H1 (cell line): ENCODE measurements at regions not wholly inside any gene's neighbourhood (a gene's known extent, or its start where the extent isn't known, plus 50 kb on each side); places are given as distances from the start of the nearest gene placed in this dataset.

ENCODE experiments used
- CTCF ChIA-PET: fragments of 300-600 bp; sonication (Branson Sonifier 250); formaldehyde crosslinking; loops from one replicate; lab custom pipeline; 2021; ENCODE audit not compliant: partially characterized antibody; lab: Charles Lee
- POLR2A ChIA-PET: fragments of 300-600 bp; sonication (Branson Sonifier 250); formaldehyde crosslinking; loops from one replicate; lab custom pipeline; 2021; ENCODE audit warnings: inconsistent platforms; ENCODE audit not compliant: partially characterized antibody; lab: Charles Lee
- DNase-seq, 2 experiments: peaks; one replicate each; pipeline versions ENCODE4 v3.0.0 to v3.0.0-alpha.2; 2010 to 2022; ENCODE audit warnings: low spot score in 2 of 2, low read depth in 1 of 2, mixed read lengths in 1 of 2
- FAIRE-seq: peaks from 2 replicates; lab custom pipeline; 2011; peaks lifted over from hg19 to GRCh38; lab: Jason Lieb, UNC
- H2AFZ ChIP-seq: 2 replicates; pipeline ENCODE4 v1.8.1; 2012; ENCODE audit warnings: low read length, inconsistent platforms
- H2AK5ac ChIP-seq: 2 replicates; pipeline ENCODE4 v1.6.1; 2013; ENCODE audit warnings: low read depth, low read length
- H2BK120ac ChIP-seq: replicated peaks from 2 replicates; pipeline ENCODE3; 2013; ENCODE audit warnings: low read depth, low read length, inconsistent platforms
- H2BK12ac ChIP-seq: 2 replicates; pipeline ENCODE4 v1.6.1; 2013; ENCODE audit warnings: low read depth, low read length
- H2BK15ac ChIP-seq: 2 replicates; pipeline ENCODE4 v1.6.1; 2013; ENCODE audit warnings: low read length
- H2BK20ac ChIP-seq: 2 replicates; pipeline ENCODE4 v1.6.1; 2013; ENCODE audit warnings: low read length
- H2BK5ac ChIP-seq: 2 replicates; pipeline ENCODE4 v1.6.1; 2013; ENCODE audit warnings: low read depth, low read length
- H3K14ac ChIP-seq: 2 replicates; pipeline ENCODE4 v1.6.1; 2013; ENCODE audit warnings: inconsistent platforms; ENCODE audit not compliant: insufficient read length
- H3K18ac ChIP-seq: 2 replicates; pipeline ENCODE4 v1.6.1; 2013; ENCODE audit warnings: low read length; ENCODE audit errors: extremely low read depth
- H3K23ac ChIP-seq: 2 replicates; pipeline ENCODE4 v1.6.1; 2013; ENCODE audit warnings: inconsistent platforms; ENCODE audit not compliant: insufficient read length
- H3K23me2 ChIP-seq: 2 replicates; pipeline ENCODE4 v1.6.1; 2013; ENCODE audit warnings: low read depth, low read length
- H3K27ac ChIP-seq: 2 replicates; pipeline ENCODE4 v1.6.1; 2011; ENCODE audit warnings: low read depth, low read length, inconsistent platforms
- H3K27me3 ChIP-seq, 4 experiments: replicated peaks in 1 of 4; 1 replicate in 1 of 4; 2 replicates in 3 of 4; pipeline versions ENCODE4 v1.6.1 to v1.8.1; 2011 to 2013; ENCODE audit warnings: low read length in 3 of 4, mild to moderate bottlenecking in 3 of 4, inconsistent platforms in 2 of 4, mixed read lengths in 2 of 4, moderate library complexity in 1 of 4; ENCODE audit not compliant: control insufficient read depth in 3 of 4, insufficient read depth in 3 of 4; ENCODE audit errors: extremely low read depth in 1 of 4
- H3K36me3 ChIP-seq, 4 experiments: 2 replicates each; pipeline versions ENCODE4 v1.6.1 to v1.8.1; 2011 to 2013; ENCODE audit warnings: mild to moderate bottlenecking in 4 of 4, low read length in 3 of 4, moderate library complexity in 2 of 4, control low read depth in 1 of 4, inconsistent platforms in 1 of 4; ENCODE audit not compliant: insufficient read depth in 4 of 4, control insufficient read depth in 2 of 4
- H3K4ac ChIP-seq: replicated peaks from 2 replicates; pipeline ENCODE3; 2013; ENCODE audit warnings: low read length, low read depth, mixed read lengths, inconsistent platforms; ENCODE audit not compliant: insufficient read length
- H3K4me1 ChIP-seq, 4 experiments: replicated peaks in 1 of 4; 1 replicate in 1 of 4; 2 replicates in 3 of 4; pipeline versions ENCODE4 v1.6.1 to v1.8.1; 2011 to 2013; ENCODE audit warnings: low read length in 3 of 4, inconsistent platforms in 2 of 4, mixed read lengths in 1 of 4; ENCODE audit not compliant: insufficient read depth in 4 of 4, control insufficient read depth in 3 of 4
- H3K4me2 ChIP-seq, 2 experiments: 2 replicates each; pipeline versions ENCODE4 v1.6.1 to v1.8.1; 2011 to 2013; ENCODE audit warnings: low read depth in 2 of 2, low read length in 2 of 2, control low read depth in 1 of 2, inconsistent platforms in 1 of 2, mild to moderate bottlenecking in 1 of 2; ENCODE audit not compliant: insufficient read depth in 1 of 2
- H3K4me3 ChIP-seq, 4 experiments: fragments of 200-600, 300-600 bp in 1 of 4; sonication (generic), shearing (Covaris generic), sonication (Bioruptor Twin) in 1 of 4; 2 replicates each; pipeline versions ENCODE4 v1.5.1 to v1.8.1; 2011 to 2016; ENCODE audit warnings: low read length in 4 of 4, low read depth in 3 of 4, control low read depth in 2 of 4, inconsistent platforms in 2 of 4, mild to moderate bottlenecking in 2 of 4, mixed read lengths in 1 of 4, moderate library complexity in 1 of 4; ENCODE audit not compliant: insufficient read depth in 2 of 4; ENCODE audit errors: extremely low read depth in 1 of 4
- H3K56ac ChIP-seq: replicated peaks from 2 replicates; pipeline ENCODE3; 2013; ENCODE audit warnings: low read depth, mild to moderate bottlenecking, mixed read lengths, low read length, inconsistent platforms; ENCODE audit not compliant: insufficient read length
- H3K79me1 ChIP-seq: 2 replicates; pipeline ENCODE4 v1.6.1; 2013; ENCODE audit warnings: low read depth, low read length, control low read depth
- H3K79me2 ChIP-seq, 2 experiments: 2 replicates each; pipeline versions ENCODE4 v1.6.1 to v1.8.1; 2012 to 2013; ENCODE audit warnings: low read length in 2 of 2, mild to moderate bottlenecking in 2 of 2, inconsistent platforms in 1 of 2; ENCODE audit not compliant: insufficient read depth in 2 of 2, control insufficient read depth in 1 of 2
- H3K9ac ChIP-seq, 4 experiments: replicated peaks in 1 of 4; 1 replicate in 1 of 4; 2 replicates in 3 of 4; pipeline versions ENCODE4 v1.6.1 to v1.8.1; 2011 to 2013; ENCODE audit warnings: low read depth in 3 of 4, low read length in 3 of 4, control low read depth in 2 of 4, mild to moderate bottlenecking in 2 of 4, moderate library complexity in 2 of 4, inconsistent platforms in 1 of 4; ENCODE audit errors: extremely low read depth in 1 of 4
- H3K9me3 ChIP-seq, 2 experiments: 2 replicates each; pipeline versions ENCODE4 v1.6.1 to v1.8.1; 2012 to 2013; ENCODE audit warnings: mild to moderate bottlenecking in 2 of 2, moderate library complexity in 2 of 2, control low read depth in 1 of 2, inconsistent platforms in 1 of 2, low read depth in 1 of 2, low read length in 1 of 2, mixed read lengths in 1 of 2; ENCODE audit not compliant: insufficient read depth in 2 of 2
- H4K20me1 ChIP-seq, 2 experiments: replicated peaks in 1 of 2; 2 replicates each; pipeline versions ENCODE3 to v1.8.1; 2011 to 2013; ENCODE audit warnings: inconsistent platforms in 2 of 2, low read length in 2 of 2, mild to moderate bottlenecking in 1 of 2; ENCODE audit not compliant: insufficient read depth in 2 of 2, control insufficient read depth in 1 of 2
- H4K5ac ChIP-seq: 2 replicates; pipeline ENCODE4 v1.6.1; 2013; ENCODE audit warnings: low read length, low read depth, mixed read lengths, inconsistent platforms; ENCODE audit not compliant: insufficient read length
- H4K8ac ChIP-seq: 2 replicates; pipeline ENCODE4 v1.8.0; 2013; ENCODE audit warnings: mild to moderate bottlenecking, moderate library complexity, low read length, inconsistent platforms; ENCODE audit not compliant: insufficient read depth; ENCODE audit errors: extremely low read depth
- H4K91ac ChIP-seq: replicated peaks from 2 replicates; pipeline ENCODE3; 2013; ENCODE audit warnings: low read length, mixed read lengths, inconsistent platforms; ENCODE audit not compliant: insufficient read length
- ASH2L ChIP-seq: fragments of 200-600, 300-600 bp; sonication (generic); IDR thresholded peaks from one replicate; pipeline ENCODE4 v1.7.1; 2017; ENCODE audit warnings: low read length
- CBX8 ChIP-seq: fragments of 300-800, 300-1000 bp; sonication (generic); IDR thresholded peaks from 2 replicates; pipeline ENCODE4 v1.7.1; 2016; ENCODE audit warnings: low read depth, low read length, borderline replicate concordance
- FOSL1 ChIP-seq: IDR thresholded peaks from 2 replicates; pipeline ENCODE4 v1.6.1; 2011; ENCODE audit warnings: mild to moderate bottlenecking, low read depth, low read length, moderate library complexity; ENCODE audit not compliant: insufficient read depth
- GABPA ChIP-seq: IDR thresholded peaks from 2 replicates; pipeline ENCODE4 v1.6.1; 2011; ENCODE audit warnings: mild to moderate bottlenecking, low read length, moderate library complexity, borderline replicate concordance; ENCODE audit not compliant: insufficient read depth
- HDAC6 ChIP-seq: IDR thresholded peaks from one replicate; pipeline ENCODE4 v1.7.1; 2012; ENCODE audit warnings: low read depth, mild to moderate bottlenecking, inconsistent platforms, low read length, moderate library complexity
- KDM4A ChIP-seq: IDR thresholded peaks from one replicate; pipeline ENCODE4 v1.7.1; 2012; ENCODE audit warnings: low read depth, mild to moderate bottlenecking, moderate library complexity, low read length, inconsistent platforms; ENCODE audit not compliant: severe bottlenecking
- KDM5A ChIP-seq: fragments of 200-600 bp; IDR thresholded peaks from 2 replicates; pipeline ENCODE4 v1.7.1; 2012; ENCODE audit warnings: mild to moderate bottlenecking, low read length, inconsistent platforms, mixed read lengths
- MAFK ChIP-seq: IDR thresholded peaks from 2 replicates; pipeline ENCODE4 v1.6.1; 2012; ENCODE audit warnings: low read depth, mild to moderate bottlenecking, improper control_type of control experiment, low read length
- MAX ChIP-seq: IDR thresholded peaks from 2 replicates; pipeline ENCODE4 v1.6.1; 2012; ENCODE audit warnings: inconsistent platforms
- POLR2AphosphoS5 ChIP-seq: IDR thresholded peaks from 2 replicates; pipeline ENCODE4 v1.6.1; 2011; ENCODE audit warnings: low read depth, low read length
- SP4 ChIP-seq: IDR thresholded peaks from 2 replicates; pipeline ENCODE4 v1.6.1; 2012; ENCODE audit warnings: low read length, inconsistent platforms
- SUZ12 ChIP-seq: fragments of 200-600 bp; sonication (generic); IDR thresholded peaks from 2 replicates; pipeline ENCODE4 v1.6.1; 2012; ENCODE audit warnings: mild to moderate bottlenecking, inconsistent platforms, low read length, moderate library complexity, mixed read lengths
- YY1 ChIP-seq: IDR thresholded peaks from 2 replicates; pipeline ENCODE4 v1.6.1; 2011; ENCODE audit warnings: low read depth, mild to moderate bottlenecking, low read length
- WGBS, 2 experiments: shearing (Covaris generic) in 1 of 2; methylation state at CpG; one replicate each; pipeline versions ENCODE4 v1.1.6 to v1.1.7; 2013 to 2015; ENCODE audit warnings: low lambda C conversion rate in 2 of 2, mixed read lengths in 2 of 2, inconsistent platforms in 1 of 2, low coverage in 1 of 2, missing lambda C conversion rate in 1 of 2; ENCODE audit not compliant: insufficient replicate concordance in 2 of 2, insufficient coverage in 1 of 2, insufficient read length in 1 of 2; ENCODE audit errors: extremely low coverage in 1 of 2, missing lambda C conversion rate in 1 of 2; 5-methylcytosine and 5-hydroxymethylcytosine counted together
- TF ChIP-seq, protein P1 (sequence below): IDR thresholded peaks from 2 replicates; pipeline ENCODE4 v1.6.1; 2011; ENCODE audit warnings: low read length, improper control_type of control experiment

GRCh38 chr15:98433346-98433745 lies 215.0 kb upstream of the IGF1R start:
- Histone ChIP-seq H3K9ac (no peak overlapping the region), H2AFZ (no peak overlapping the region), H3K4ac (no peak overlapping the region), H4K91ac (no peak overlapping the region), H2BK12ac (no peak overlapping the region), H3K23ac (no peak overlapping the region), H3K27ac (no peak overlapping the region), H2BK120ac (no peak overlapping the region), H3K27me3 (peaks cover 3 to 14% (median 9%) of the 10 kb centered on the region in 4 experiments; a peak in 5 of 7 replicates), H3K18ac (no peak overlapping the region), H2AK5ac (no peak overlapping the region), H3K4me3 (no peak overlapping the region), H3K36me3 (no peaks in the 10 kb centered on the region), H2BK20ac (no peak overlapping the region), H3K9me3 (peaks cover 3 to 6% of the 10 kb centered on the region in 2 experiments; a peak in 3 of 4 replicates), H3K79me1 (no peaks in the 10 kb centered on the region), H2BK15ac (no peak overlapping the region), H2BK5ac (no peak overlapping the region), H4K8ac (no peak overlapping the region), H3K56ac (no peak overlapping the region), H3K23me2 (peaks cover 9% of the 10 kb centered on the region; the same call in 1 of the 2 replicates), H3K4me1 (peaks cover 0 to 2% (median under 1%) of the 10 kb centered on the region in 4 experiments; a peak in 1 of 7 replicates), H3K4me2 (no peak overlapping the region), H4K5ac (no peak overlapping the region), H4K20me1 (peaks cover 0 to 2% of the 10 kb centered on the region in 2 experiments), H3K79me2 (no peaks in the 10 kb centered on the region), H3K14ac (no peak overlapping the region)
- FAIRE-seq (no peak), DNase-seq (no peak)
- POLR2A ChIA-PET, result no interaction called here
- CTCF ChIA-PET, result no interaction called here
- 93% methylated on average over 6 of the region's 6 CpGs; no CpG with 5 or more reads in 1 of the 2 experiments for WGBS, 2 experiments
- TF ChIP-seq KDM5A, result no peak
- no peak for TF ChIP-seq MAX
- no peak for TF ChIP-seq SP4
- TF ChIP-seq FOSL1, result no peak
- TF ChIP-seq POLR2AphosphoS5, result no peak
- TF ChIP-seq KDM4A, result no peak
- TF ChIP-seq YY1, result no peak
- no peak for TF ChIP-seq CBX8
- TF ChIP-seq, protein P1, sequence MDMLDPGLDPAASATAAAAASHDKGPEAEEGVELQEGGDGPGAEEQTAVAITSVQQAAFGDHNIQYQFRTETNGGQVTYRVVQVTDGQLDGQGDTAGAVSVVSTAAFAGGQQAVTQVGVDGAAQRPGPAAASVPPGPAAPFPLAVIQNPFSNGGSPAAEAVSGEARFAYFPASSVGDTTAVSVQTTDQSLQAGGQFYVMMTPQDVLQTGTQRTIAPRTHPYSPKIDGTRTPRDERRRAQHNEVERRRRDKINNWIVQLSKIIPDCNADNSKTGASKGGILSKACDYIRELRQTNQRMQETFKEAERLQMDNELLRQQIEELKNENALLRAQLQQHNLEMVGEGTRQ, result no peak
- no peak for TF ChIP-seq HDAC6
- no peak for TF ChIP-seq MAFK
- TF ChIP-seq ASH2L, result no peak
- TF ChIP-seq SUZ12, result no peak
- no peak for TF ChIP-seq GABPA
